NCI-H1694 (cell line): ENCODE measurements at regions not wholly inside any gene's neighbourhood (a gene's known extent, or its start where the extent isn't known, plus 50 kb on each side); places are given as distances from the start of the nearest gene placed in this dataset.

ENCODE experiments used
- DNase-seq: peaks from one replicate; lab custom pipeline; 2025; lab: John Stamatoyannopoulos, UW

DNA sequence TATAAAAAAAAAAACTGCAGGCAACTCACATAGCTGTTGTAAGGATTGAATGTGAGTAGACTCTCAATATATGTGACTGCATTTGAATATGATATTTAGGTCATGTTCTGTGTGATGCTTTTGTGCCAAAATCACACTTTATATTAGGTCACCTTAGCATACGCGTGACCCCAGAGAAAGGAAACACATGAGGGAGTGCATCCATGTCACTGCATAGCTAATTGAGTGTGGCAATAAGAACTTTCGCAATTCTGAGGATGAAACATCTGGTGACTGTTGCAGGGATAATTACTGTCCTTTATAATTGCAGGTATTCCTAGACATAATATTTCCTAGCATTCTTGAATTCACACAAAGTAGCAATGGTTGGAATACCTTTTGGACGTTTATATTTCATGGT is 459.5 kb upstream of the KLF4 start:
- no peak for DNase-seq

GRCh38 chr9:107948601-107949000 is 459.0 kb upstream of the KLF4 start:
- DNase-seq = no peak

GRCh38 chr9:107948086-107948485 is 458.5 kb upstream of the KLF4 start:
- DNase-seq = no peak

DNA sequence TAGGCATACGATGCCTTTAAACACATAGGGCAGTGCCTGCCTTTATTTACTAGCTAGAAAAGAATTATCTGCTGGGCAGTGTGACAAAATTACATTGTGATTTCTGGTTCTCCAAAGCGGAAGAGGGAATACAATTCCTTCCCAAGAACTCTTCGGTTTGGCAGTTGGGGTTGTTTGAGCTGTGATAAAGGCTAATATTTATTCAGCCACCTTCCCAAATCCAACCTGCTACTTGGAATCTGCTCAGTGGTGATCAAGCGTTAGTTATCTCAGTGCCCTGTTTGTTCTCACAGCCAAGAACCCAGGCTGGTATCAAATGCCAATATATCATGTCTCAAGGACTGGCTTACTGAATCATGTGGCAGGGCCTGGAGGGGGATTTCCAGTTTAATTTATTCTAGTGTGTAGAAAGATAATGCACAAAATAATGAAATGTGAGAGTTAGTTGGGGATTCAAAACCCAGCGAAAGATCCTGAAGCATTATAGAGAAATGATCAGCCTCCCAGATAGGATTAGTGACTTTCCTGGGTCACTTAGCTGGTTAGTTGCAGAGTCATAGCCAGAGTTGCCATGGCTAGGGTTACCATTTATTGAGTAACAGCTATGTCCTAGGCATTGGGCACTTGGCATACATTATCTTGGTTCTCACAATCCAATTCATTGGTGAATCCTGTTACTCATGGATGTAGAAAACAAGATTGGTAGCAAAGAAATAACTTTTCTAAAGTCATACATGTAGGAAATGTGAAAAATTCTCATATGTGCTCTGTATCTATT is 457.0 kb upstream of the KLF4 start:
- no peak for DNase-seq

DNA sequence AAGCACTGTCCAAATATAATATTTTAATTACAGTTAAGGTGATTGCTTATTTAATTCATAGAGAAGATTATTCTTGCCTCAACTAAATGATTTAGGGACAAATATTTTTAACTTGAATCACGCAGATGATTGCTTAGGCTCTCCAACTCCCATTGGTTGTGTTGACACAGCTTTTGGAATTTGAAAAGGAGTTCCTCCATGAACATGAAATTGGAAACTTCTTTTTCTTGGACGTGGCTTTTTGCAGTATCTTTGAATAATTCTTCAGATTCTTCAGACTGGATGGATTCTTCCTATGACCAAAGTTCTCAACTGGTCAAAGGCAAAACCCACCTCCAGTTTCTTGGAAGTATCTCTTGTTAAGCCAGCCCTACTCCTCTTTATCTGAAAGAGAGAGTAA is 456.4 kb upstream of the KLF4 start:
- no peak for DNase-seq

DNA sequence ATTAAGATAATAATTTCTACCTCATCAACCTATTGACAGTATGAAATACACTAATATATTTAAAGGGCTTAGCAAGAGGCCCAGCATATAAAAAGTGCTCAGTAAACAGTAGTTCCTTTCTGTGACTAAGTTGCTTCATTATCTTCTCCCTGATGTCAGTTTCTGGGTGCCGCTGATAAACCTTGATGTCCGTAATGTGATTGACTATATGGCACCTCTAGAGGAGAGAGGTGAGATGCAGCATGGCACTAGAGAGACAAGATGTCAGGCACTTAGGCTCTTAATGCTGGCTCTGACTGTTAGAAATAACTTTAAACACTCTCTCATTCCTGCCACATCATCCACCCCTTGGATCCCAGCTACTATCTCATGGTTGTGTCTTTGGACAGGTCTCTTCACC is 455.9 kb upstream of the KLF4 start:
- DNase-seq = no peak

- no peak for DNase-seq
Measured at GRCh38 chr9:107944387-107944786, 454.8 kb upstream of the KLF4 start.

DNA sequence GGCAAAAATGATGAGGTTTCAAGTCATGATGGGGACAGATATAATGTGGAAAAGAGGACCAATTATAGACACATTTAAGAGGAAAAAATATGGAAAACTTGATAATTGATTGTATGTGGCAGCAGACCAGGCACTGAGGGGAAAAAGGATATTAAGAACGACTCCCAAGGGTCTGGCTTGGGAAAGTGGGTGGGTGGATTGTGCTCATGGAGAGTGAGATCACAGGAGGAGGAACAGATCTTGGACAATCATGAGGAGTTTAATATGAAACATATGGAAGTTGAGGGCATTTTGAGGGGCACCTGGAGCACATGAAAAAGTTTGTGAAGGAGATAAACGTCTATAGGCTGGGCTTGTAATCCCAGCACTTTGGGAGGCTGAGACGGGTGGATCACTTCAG is 454.3 kb upstream of the KLF4 start:
- no peak for DNase-seq

GRCh38 chr9:107942856-107943255 is 453.3 kb upstream of the KLF4 start:
- no peak for DNase-seq

DNA sequence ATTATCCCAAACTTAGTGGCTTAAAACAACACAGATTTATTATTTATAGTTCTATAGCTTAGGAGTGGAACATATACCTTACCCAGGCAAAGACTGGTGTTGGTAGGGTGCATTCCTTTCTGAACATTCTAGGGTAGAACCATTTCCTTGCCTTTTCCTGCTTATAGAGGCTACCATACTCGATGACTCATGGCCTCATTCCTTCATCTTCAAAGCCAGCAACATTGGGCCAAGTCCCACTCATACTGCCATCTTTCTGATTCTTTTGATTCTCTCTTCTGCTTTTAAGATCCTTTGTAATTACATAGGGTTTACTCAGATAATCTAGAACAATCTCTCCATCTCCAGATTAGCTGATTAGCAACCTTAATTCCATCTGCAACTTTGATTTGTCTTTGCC is 452.7 kb upstream of the KLF4 start:
- no peak for DNase-seq

- DNase-seq = no peak
Measured at GRCh38 chr9:107940616-107941595, 451.3 kb upstream of the KLF4 start.

GRCh38 chr9:107938801-107939386 is 449.3 kb upstream of the KLF4 start:
- no peak for DNase-seq

DNA sequence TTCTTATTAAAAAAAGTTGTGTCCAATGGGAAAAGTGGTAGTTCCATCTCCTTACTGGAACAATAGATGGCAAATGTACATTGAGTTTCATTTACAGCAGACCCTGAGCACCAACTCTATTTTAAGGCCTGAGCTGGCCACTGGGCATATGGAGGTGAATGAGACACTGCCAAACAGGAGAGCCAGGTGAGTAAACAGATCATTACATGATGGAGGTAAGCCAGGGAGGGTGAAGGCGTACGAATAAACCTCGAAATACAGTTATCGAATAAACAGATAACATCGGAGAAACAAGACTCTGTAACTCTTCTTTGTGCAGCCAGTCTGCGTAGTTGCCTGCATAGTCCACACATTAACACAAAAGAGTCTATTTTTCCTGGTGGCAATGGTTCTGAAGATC is 446.4 kb upstream of the KLF4 start:
- DNase-seq = no peak

DNA sequence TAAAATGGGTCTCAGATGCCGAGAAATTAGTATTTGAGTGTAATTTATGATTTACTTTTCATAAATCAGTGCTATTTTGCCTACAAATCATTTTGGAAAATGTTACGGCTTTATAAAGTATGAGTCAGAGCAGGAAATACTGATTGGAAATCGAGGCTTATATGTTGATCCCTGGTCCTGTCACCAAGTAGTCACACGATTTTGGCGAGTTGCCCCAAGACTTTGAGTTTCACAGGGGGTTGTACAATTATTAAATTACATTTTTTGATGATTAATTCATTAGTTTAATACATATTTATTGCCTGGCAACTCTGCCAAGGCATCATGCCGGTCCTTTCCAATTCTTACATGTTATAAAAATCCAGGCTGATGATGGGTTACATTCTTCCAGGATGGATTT is 443.9 kb upstream of the KLF4 start:
- no peak for DNase-seq

DNA sequence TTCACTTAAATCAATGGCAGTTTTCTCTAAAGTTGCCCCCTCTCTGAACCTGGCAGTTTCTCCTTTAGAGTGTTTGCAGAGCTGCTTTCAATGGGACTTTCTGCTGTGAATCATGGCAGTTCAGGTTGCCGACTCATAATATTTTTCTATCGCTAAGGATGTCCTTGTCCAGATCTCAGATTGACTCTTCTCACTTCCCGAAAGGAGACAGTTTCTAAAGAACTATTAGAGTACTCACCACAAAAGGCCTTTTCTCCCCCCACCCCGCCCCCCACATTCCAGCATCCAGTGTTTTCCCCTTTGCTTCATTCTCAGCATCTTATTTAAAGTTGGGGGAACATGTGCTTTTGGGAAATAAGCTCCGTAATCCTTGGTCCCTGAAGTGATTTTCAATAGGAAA is 443.5 kb upstream of the KLF4 start:
- DNase-seq = no peak

- DNase-seq = no peak
Measured at GRCh38 chr9:107932601-107933000, 443.0 kb upstream of the KLF4 start.

- DNase-seq = no peak
Measured at GRCh38 chr9:107932046-107932445, 442.5 kb upstream of the KLF4 start.

GRCh38 chr9:107931071-107931715 is 441.6 kb upstream of the KLF4 start:
- DNase-seq = no peak

GRCh38 chr9:107929443-107929842 is 439.9 kb upstream of the KLF4 start:
- no peak for DNase-seq

- no peak for DNase-seq
Measured at GRCh38 chr9:107928701-107929371, 439.3 kb upstream of the KLF4 start.

DNA sequence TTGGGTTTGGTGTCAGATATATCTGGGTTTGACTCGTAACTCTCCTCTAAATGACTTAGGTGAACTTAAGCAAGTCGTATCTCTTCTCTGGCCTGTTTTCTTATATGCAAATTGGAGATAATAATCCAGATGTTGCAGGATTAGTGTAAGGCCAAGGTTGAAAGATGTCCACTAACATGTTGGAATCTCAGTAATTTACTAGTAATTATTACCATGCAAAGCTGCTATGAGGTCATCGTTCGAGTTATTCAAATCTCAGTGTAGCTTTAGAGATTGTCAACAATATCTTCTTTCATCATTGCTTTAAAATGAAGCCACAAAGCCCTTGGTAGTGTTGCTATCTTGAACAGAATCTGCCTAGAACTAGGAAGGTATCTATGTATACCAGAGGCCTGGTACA is 437.7 kb upstream of the KLF4 start:
- DNase-seq = no peak
